ENCODE measurements at regions not wholly inside any gene's neighbourhood (a gene's known extent, or its start where the extent isn't known, plus 50 kb on each side); places are given as distances from the start of the nearest gene placed in this dataset.
A peak's percentile ranks its signal among the peaks of the same experiment; 100 is the strongest.

DNA sequence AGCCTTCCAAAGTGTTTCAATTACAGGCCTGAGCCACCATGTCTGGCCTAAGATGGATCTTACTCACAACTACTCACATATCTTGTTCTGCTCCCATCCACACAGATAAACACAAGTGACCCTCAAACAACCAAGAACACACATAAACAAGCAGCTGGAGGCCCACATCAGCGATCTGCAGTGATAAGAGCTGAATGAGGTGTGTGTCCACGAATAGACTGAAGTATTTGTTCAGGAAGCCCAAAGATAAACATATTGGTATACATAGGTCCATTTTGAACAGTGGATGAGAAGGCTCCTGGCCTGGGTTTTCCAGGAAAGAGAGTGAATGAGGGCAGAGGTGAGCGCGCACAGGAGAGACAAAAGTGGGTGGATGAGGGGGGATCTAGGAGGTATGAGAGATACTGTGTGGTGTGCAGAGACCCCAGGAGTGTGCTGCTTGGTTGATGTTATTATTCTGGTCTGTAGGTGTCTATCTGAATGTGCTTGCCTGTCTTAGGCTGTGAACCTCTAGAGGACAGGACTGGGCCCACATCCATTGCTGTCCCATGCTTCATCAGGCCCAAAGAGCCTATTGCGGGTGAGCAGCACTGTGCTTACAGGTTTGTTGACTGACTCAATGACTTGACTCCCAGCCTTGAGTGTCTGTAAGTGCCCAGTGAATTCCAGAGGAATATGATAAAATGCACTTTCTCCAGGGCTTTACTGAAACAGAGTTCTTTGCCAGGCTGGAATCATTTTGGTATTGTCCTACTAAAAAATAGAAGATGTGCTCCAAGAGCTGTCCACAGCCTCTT is 79.9 kb upstream of the ATP1A1 start (continued):
- TF ChIP-seq ZNF780A (CRISPR knock-in tag; IDR thresholded peaks at IDR 0.05), result no peak
- peak; percentile 81; the same call in 1 of the 2 replicates for TF ChIP-seq ZNF878 (CRISPR knock-in tag; IDR thresholded peaks at IDR 0.05)
- TF ChIP-seq RORA (CRISPR knock-in tag; IDR thresholded peaks at IDR 0.05), result no peak
- TF ChIP-seq NFE2L2 (IDR thresholded peaks at IDR 0.05; ENCODE audit: low read length), result no peak
- peak; percentile 73; the same call in 1 of the 2 replicates for TF ChIP-seq ZNF292 (CRISPR knock-in tag; IDR thresholded peaks at IDR 0.05; ENCODE audit: borderline replicate concordance, low read depth)
- no peak for TF ChIP-seq SMAD1 (CRISPR knock-in tag; IDR thresholded peaks at IDR 0.05; ENCODE audit: borderline replicate concordance, low read depth)
- peak; percentile 97 for TF ChIP-seq TBX2 (CRISPR knock-in tag; IDR thresholded peaks at IDR 0.05; ENCODE audit: borderline replicate concordance)
- TF ChIP-seq, protein P1, sequence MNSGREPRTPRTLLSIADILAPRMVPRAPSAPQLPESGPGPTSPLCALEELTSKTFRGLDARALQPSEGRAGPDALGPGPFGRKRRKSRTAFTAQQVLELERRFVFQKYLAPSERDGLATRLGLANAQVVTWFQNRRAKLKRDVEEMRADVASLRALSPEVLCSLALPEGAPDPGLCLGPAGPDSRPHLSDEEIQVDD (CRISPR knock-in tag; IDR thresholded peaks at IDR 0.05; ENCODE audit: borderline replicate concordance), result no peak
- TF ChIP-seq, protein P2, sequence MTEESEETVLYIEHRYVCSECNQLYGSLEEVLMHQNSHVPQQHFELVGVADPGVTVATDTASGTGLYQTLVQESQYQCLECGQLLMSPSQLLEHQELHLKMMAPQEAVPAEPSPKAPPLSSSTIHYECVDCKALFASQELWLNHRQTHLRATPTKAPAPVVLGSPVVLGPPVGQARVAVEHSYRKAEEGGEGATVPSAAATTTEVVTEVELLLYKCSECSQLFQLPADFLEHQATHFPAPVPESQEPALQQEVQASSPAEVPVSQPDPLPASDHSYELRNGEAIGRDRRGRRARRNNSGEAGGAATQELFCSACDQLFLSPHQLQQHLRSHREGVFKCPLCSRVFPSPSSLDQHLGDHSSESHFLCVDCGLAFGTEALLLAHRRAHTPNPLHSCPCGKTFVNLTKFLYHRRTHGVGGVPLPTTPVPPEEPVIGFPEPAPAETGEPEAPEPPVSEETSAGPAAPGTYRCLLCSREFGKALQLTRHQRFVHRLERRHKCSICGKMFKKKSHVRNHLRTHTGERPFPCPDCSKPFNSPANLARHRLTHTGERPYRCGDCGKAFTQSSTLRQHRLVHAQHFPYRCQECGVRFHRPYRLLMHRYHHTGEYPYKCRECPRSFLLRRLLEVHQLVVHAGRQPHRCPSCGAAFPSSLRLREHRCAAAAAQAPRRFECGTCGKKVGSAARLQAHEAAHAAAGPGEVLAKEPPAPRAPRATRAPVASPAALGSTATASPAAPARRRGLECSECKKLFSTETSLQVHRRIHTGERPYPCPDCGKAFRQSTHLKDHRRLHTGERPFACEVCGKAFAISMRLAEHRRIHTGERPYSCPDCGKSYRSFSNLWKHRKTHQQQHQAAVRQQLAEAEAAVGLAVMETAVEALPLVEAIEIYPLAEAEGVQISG (CRISPR knock-in tag; IDR thresholded peaks at IDR 0.05), result peak; percentile 73; the same call in 1 of the 2 replicates
- peak; percentile 90 for TF ChIP-seq ETV5 (CRISPR knock-in tag; IDR thresholded peaks at IDR 0.05; ENCODE audit: borderline replicate concordance)
- TF ChIP-seq, protein P3, sequence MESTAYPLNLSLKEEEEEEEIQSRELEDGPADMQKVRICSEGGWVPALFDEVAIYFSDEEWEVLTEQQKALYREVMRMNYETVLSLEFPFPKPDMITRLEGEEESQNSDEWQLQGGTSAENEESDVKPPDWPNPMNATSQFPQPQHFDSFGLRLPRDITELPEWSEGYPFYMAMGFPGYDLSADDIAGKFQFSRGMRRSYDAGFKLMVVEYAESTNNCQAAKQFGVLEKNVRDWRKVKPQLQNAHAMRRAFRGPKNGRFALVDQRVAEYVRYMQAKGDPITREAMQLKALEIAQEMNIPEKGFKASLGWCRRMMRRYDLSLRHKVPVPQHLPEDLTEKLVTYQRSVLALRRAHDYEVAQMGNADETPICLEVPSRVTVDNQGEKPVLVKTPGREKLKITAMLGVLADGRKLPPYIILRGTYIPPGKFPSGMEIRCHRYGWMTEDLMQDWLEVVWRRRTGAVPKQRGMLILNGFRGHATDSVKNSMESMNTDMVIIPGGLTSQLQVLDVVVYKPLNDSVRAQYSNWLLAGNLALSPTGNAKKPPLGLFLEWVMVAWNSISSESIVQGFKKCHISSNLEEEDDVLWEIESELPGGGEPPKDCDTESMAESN (CRISPR knock-in tag; conservative IDR thresholded peaks at IDR 0.05), result 0 out of 2 replicates have a peak, but pooled peaks have one; percentile 60
- TF ChIP-seq ZNF350 (CRISPR knock-in tag; IDR thresholded peaks at IDR 0.05; ENCODE audit: borderline replicate concordance, low read depth), result peak; percentile 38; the same call in 1 of the 2 replicates
- TF ChIP-seq ZNF547 (CRISPR knock-in tag; IDR thresholded peaks at IDR 0.05), result peak; percentile 52; the same call in 1 of the 2 replicates
- TF ChIP-seq ZBTB42 (CRISPR knock-in tag; IDR thresholded peaks at IDR 0.05), result no peak
- peak; percentile 65; the same call in 1 of the 2 replicates for TF ChIP-seq KDM1A (CRISPR knock-in tag; IDR thresholded peaks at IDR 0.05)
- peak; percentile 47 for TF ChIP-seq ZFY (CRISPR knock-in tag; IDR thresholded peaks at IDR 0.05)
- TF ChIP-seq MATR3 (CRISPR knock-in tag; IDR thresholded peaks at IDR 0.05), result no peak
- TF ChIP-seq CREB1 (IDR thresholded peaks at IDR 0.05), result no peak
- peak; percentile 86 for TF ChIP-seq CREB1 (CRISPR knock-in tag; IDR thresholded peaks at IDR 0.05)
- peak; percentile 73 for TF ChIP-seq TCF7 (IDR thresholded peaks at IDR 0.05; ENCODE audit: low read depth)
- TF ChIP-seq SSRP1 (CRISPR knock-in tag; IDR thresholded peaks at IDR 0.05), result peak; percentile 86
- TF ChIP-seq ZBTB7B (CRISPR knock-in tag; IDR thresholded peaks at IDR 0.05), result peak; percentile 72
- TF ChIP-seq, protein P4, sequence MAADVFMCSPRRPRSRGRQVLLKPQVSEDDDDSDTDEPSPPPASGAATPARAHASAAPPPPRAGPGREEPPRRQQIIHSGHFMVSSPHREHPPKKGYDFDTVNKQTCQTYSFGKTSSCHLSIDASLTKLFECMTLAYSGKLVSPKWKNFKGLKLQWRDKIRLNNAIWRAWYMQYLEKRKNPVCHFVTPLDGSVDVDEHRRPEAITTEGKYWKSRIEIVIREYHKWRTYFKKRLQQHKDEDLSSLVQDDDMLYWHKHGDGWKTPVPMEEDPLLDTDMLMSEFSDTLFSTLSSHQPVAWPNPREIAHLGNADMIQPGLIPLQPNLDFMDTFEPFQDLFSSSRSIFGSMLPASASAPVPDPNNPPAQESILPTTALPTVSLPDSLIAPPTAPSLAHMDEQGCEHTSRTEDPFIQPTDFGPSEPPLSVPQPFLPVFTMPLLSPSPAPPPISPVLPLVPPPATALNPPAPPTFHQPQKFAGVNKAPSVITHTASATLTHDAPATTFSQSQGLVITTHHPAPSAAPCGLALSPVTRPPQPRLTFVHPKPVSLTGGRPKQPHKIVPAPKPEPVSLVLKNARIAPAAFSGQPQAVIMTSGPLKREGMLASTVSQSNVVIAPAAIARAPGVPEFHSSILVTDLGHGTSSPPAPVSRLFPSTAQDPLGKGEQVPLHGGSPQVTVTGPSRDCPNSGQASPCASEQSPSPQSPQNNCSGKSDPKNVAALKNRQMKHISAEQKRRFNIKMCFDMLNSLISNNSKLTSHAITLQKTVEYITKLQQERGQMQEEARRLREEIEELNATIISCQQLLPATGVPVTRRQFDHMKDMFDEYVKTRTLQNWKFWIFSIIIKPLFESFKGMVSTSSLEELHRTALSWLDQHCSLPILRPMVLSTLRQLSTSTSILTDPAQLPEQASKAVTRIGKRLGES (CRISPR knock-in tag; IDR thresholded peaks at IDR 0.05; ENCODE audit: borderline replicate concordance), result no peak
